Fibroblast of the aortic adventitia (primary cell): ENCODE measurements at regions not wholly inside any gene's neighbourhood (a gene's known extent, or its start where the extent isn't known, plus 50 kb on each side); places are given as distances from the start of the nearest gene placed in this dataset.

ENCODE experiments used
- DNase-seq: peaks from one replicate; pipeline ENCODE4 v3.0.0-alpha.2; 2010; ENCODE audit warnings: low read depth
- H3K4me3 ChIP-seq: 2 replicates; pipeline ENCODE4 v1.5.1; 2011; ENCODE audit warnings: low read depth, mild to moderate bottlenecking, control low read depth, low read length, moderate library complexity
- CTCF ChIP-seq: IDR thresholded peaks from 2 replicates; pipeline ENCODE4 v1.5.1; 2011; ENCODE audit warnings: mild to moderate bottlenecking, low read length, control low read depth, inconsistent platforms; ENCODE audit not compliant: insufficient read depth

DNA sequence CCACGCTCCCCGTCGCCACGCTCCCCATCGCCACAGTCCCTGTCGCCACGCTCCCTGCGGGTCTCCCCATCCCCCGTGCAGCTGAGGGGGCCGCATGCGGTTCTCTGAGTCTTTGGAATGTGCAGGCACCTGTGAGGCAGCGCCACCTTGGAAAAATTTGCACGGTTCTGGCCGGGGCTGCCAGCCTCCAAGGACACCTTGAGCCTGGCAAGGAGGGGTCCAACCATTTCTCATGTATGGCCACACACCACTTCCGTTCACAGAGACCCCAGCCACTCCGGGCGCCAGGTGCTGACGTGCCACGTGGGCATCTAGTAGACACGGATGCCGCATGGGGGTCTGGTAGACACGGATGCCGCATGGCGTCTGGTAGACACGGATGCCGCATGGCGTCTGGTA lies 70.5 kb upstream of the ADGRA1 start:
- no peak overlapping the region for H3K4me3 ChIP-seq
- DNase-seq = no peak
- no peak for TF ChIP-seq CTCF

- no peak overlapping the region for H3K4me3 ChIP-seq
- DNase-seq = no peak
- no peak for TF ChIP-seq CTCF
These were observed 71.1 kb upstream of the ADGRA1 start for GRCh38 chr10:133016493-133017202.

DNA sequence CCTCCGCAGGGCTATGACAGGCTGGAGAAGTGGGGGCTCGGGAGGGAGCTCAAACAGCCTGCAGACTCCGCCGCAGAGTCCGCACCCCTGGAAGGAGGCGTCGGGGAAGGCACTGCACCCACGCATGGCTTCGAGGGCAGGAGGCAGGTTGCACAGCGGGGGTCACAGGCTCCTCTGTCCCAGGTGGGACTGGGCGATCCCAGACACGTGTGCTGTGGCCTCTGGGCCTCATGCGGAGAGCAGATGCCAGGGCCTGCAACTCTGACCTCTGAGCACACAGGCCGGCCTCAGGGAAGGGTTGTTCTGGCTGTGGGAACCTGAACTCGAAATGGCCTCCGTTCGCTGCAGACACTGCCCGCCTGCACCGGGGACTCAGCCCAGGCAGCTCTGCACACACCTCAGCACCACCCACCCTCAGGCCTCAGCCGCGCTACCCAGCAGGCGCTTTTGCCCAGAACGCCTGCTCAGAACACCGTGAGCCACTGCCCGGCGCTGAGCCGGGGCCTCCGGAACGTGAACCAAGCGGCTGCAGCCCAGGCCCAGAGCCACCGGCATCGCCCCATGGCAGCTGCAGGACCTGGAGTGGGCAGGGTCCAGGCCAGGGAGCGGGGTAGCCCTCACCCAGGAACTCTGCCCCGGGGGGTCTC lies 71.8 kb upstream of the ADGRA1 start:
- no peak for DNase-seq
- no peak overlapping the region for H3K4me3 ChIP-seq
- no peak for TF ChIP-seq CTCF

GRCh38 chr10:133015321-133015720 lies 72.4 kb upstream of the ADGRA1 start:
- DNase-seq = no peak
- no peak for TF ChIP-seq CTCF
- no peak overlapping the region for H3K4me3 ChIP-seq

DNA sequence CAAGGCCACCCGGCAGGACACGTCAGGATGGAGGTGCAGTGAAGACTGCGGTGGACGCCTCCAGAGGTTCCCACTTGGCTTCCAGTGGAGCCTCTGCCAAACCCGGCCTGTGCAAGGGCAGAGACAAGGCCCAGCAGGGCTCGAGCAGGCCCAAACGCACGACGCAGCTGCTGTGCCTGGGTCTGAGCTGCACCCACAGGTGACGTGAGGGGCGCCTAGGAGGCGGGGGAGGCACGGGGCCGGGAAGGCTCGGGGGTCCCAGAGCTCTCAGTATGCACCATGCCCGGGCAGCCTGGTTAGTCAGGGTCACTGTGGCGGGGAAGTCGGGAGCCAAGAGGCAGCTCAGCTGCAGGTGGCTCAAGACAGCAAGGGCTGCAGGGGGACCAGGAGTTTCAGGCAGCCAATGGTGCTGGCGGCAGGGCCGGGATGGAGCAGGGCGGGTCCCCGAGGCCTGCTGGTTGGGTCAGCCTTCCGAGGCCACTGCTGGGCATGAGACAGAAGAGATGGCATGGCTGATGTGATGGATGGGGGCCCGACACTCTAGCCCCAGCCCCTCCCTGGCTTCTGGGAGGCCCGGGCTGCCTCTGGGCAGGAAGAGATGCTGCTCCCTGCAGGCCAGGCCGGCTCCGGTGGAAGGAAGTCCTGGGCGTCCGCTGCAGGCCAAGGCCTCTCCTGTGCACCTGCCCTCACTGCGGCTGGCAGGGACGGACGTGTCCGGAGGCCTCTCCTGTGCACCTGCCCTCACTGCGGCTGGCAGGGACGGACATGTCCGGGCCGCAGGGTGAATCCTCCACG lies 72.2 kb upstream of the CFAP46 start:
- TF ChIP-seq CTCF = no peak
- DNase-seq = no peak
- no peak overlapping the region for H3K4me3 ChIP-seq

DNA sequence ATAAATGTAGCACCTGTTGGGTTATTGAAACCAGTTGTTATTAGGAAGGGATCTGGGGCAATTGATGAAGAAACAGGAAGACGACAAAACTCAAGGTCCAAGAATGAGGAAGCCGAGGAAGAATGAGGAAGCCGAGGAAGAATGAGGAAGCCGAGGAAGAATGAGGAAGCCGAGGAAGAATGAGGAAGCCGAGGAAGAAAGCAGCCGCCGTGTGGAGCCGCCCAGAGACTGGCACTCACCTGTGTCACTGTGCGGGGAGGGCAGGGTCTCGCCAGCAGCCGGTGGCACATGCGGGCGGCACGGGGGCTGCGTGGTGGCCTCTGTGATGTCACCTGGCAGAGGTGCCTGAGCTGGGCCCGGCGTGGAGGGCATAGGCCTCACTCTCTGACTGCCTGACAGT lies 71.1 kb upstream of the CFAP46 start:
- no peak for DNase-seq
- no peak overlapping the region for H3K4me3 ChIP-seq
- no peak for TF ChIP-seq CTCF
